H9 (cell line): ENCODE measurements at regions not wholly inside any gene's neighbourhood (a gene's known extent, or its start where the extent isn't known, plus 50 kb on each side); places are given as distances from the start of the nearest gene placed in this dataset.

Experiments
- DNase-seq: peaks from one replicate; pipeline ENCODE4 v3.0.0-alpha.2; 2017
- H2AFZ ChIP-seq: one replicate; pipeline ENCODE4 v1.6.1; 2013; ENCODE audit warnings: mild to moderate bottlenecking, low read length, control low read depth, moderate library complexity
- H2AK5ac ChIP-seq: 2 replicates; pipeline ENCODE4 v1.6.1; 2013; ENCODE audit warnings: low read length, control low read depth, mixed read lengths; ENCODE audit not compliant: insufficient read length
- H2BK120ac ChIP-seq: one replicate; pipeline ENCODE4 v1.6.1; 2013; ENCODE audit warnings: low read depth, mild to moderate bottlenecking, low read length, control low read depth, inconsistent platforms; ENCODE audit not compliant: poor library complexity, severe bottlenecking
- H2BK12ac ChIP-seq: 2 replicates; pipeline ENCODE4 v1.6.1; 2013; ENCODE audit warnings: low read length, control low read depth, mixed read lengths, low read depth; ENCODE audit not compliant: insufficient read length
- H2BK15ac ChIP-seq: 2 replicates; pipeline ENCODE4 v1.6.1; 2013; ENCODE audit warnings: low read depth, low read length, control low read depth
- H2BK20ac ChIP-seq: one replicate; pipeline ENCODE4 v1.6.1; 2013; ENCODE audit warnings: low read depth, mild to moderate bottlenecking, low read length, control low read depth, inconsistent platforms; ENCODE audit not compliant: poor library complexity, severe bottlenecking
- H2BK5ac ChIP-seq: 2 replicates; pipeline ENCODE4 v1.6.1; 2013; ENCODE audit warnings: low read length, control low read depth, mixed read lengths; ENCODE audit not compliant: insufficient read length
- H3K14ac ChIP-seq: 2 replicates; pipeline ENCODE4 v1.6.1; 2013; ENCODE audit warnings: low read length, control low read depth; ENCODE audit not compliant: insufficient read depth
- H3K18ac ChIP-seq: 2 replicates; pipeline ENCODE4 v1.6.1; 2013; ENCODE audit warnings: low read depth, mild to moderate bottlenecking, mixed read lengths, low read length, control low read depth; ENCODE audit not compliant: insufficient read length
- H3K23ac ChIP-seq: 2 replicates; pipeline ENCODE4 v1.6.1; 2013; ENCODE audit warnings: low read length, control low read depth, mixed read lengths, low read depth; ENCODE audit not compliant: insufficient read length
- H3K23me2 ChIP-seq: 2 replicates; pipeline ENCODE4 v1.6.1; 2013; ENCODE audit warnings: low read depth, mild to moderate bottlenecking, mixed read lengths, low read length, control low read depth; ENCODE audit not compliant: insufficient read length, poor library complexity, severe bottlenecking
- H3K27ac ChIP-seq: 2 replicates; pipeline ENCODE4 v1.5.1; 2013; ENCODE audit warnings: low read length, control low read depth, mixed read lengths, low read depth; ENCODE audit not compliant: insufficient read length
- H3K27me3 ChIP-seq: 2 replicates; pipeline ENCODE4 v1.6.1; 2013; ENCODE audit warnings: low read length, control low read depth, inconsistent platforms; ENCODE audit not compliant: insufficient read depth
- H3K4ac ChIP-seq: 2 replicates; pipeline ENCODE4 v1.6.1; 2013; ENCODE audit warnings: low read depth, mild to moderate bottlenecking, control low read depth, inconsistent platforms, low read length, moderate library complexity
- H3K4me1 ChIP-seq: 2 replicates; pipeline ENCODE4 v1.6.1; 2013; ENCODE audit warnings: low read length, control low read depth, inconsistent platforms; ENCODE audit not compliant: insufficient read depth
- H3K4me2 ChIP-seq: 2 replicates; pipeline ENCODE4 v1.6.1; 2013; ENCODE audit warnings: low read length, control low read depth, mixed read lengths; ENCODE audit not compliant: insufficient read length, insufficient read depth
- H3K56ac ChIP-seq: 2 replicates; pipeline ENCODE4 v1.6.1; 2013; ENCODE audit warnings: low read depth, mild to moderate bottlenecking, mixed read lengths, low read length, control low read depth; ENCODE audit not compliant: insufficient read length
- H3K79me1 ChIP-seq: 2 replicates; pipeline ENCODE4 v1.6.1; 2013; ENCODE audit warnings: low read depth, mild to moderate bottlenecking, moderate library complexity, low read length, control low read depth, inconsistent platforms; ENCODE audit not compliant: insufficient read depth, poor library complexity, severe bottlenecking
- H3K79me2 ChIP-seq: 2 replicates; pipeline ENCODE4 v1.6.1; 2013; ENCODE audit warnings: low read length, control low read depth, inconsistent platforms; ENCODE audit not compliant: insufficient read depth
- H3K9ac ChIP-seq: 2 replicates; pipeline ENCODE4 v1.6.1; 2013; ENCODE audit warnings: low read length, control low read depth, mixed read lengths; ENCODE audit not compliant: insufficient read length; ENCODE audit errors: extremely low read depth
- H3K9me3 ChIP-seq: one replicate; pipeline ENCODE4 v1.6.1; 2013; ENCODE audit warnings: low read depth, low read length, inconsistent platforms; ENCODE audit not compliant: control insufficient read depth
- H3T11ph ChIP-seq: one replicate; pipeline ENCODE4 v1.6.1; 2013; ENCODE audit warnings: mild to moderate bottlenecking, low read length, control low read depth, inconsistent platforms
- H4K20me1 ChIP-seq: one replicate; pipeline ENCODE4 v1.6.1; 2013; ENCODE audit not compliant: control insufficient read depth, insufficient read length, insufficient read depth
- H4K5ac ChIP-seq: 2 replicates; pipeline ENCODE4 v1.6.1; 2013; ENCODE audit warnings: low read depth, mild to moderate bottlenecking, mixed read lengths, low read length, control low read depth; ENCODE audit not compliant: insufficient read length
- H4K8ac ChIP-seq: replicated peaks from 2 replicates; pipeline ENCODE4 v1.6.1; 2013; ENCODE audit warnings: low read length, control low read depth, mixed read lengths, low read depth; ENCODE audit not compliant: insufficient read length
- H4K91ac ChIP-seq: 2 replicates; pipeline ENCODE4 v1.6.1; 2013; ENCODE audit warnings: low read depth, mild to moderate bottlenecking, moderate library complexity, mixed read lengths, low read length, control low read depth; ENCODE audit not compliant: insufficient read length
- H3K27ac Mint-ChIP-seq, 3 experiments: 2 replicates in 2 of 3; 3 replicates in 1 of 3; pipeline ENCODE4 v1.8.0; 2020 to 2021; ENCODE audit warnings: mixed read lengths in 3 of 3, mild to moderate bottlenecking in 1 of 3, moderate library complexity in 1 of 3
- H3K27me3 Mint-ChIP-seq: 2 replicates; pipeline ENCODE4 v1.8.0; 2021; ENCODE audit warnings: low read depth, mild to moderate bottlenecking, moderate library complexity, mixed read lengths
- H3K36me3 Mint-ChIP-seq, 3 experiments: 2 replicates in 2 of 3; 3 replicates in 1 of 3; pipeline ENCODE4 v1.8.0; 2020 to 2021; ENCODE audit warnings: low read depth in 3 of 3, mixed read lengths in 3 of 3; ENCODE audit not compliant: insufficient read depth in 1 of 3
- H3K4me1 Mint-ChIP-seq, 2 experiments: 2 replicates each; pipeline ENCODE4 v1.8.0; 2020; ENCODE audit warnings: mixed read lengths in 2 of 2
- H3K4me3 Mint-ChIP-seq, 2 experiments: 2 replicates in 1 of 2; 3 replicates in 1 of 2; pipeline ENCODE4 v1.8.0; 2020 to 2021; ENCODE audit warnings: mild to moderate bottlenecking in 2 of 2, mixed read lengths in 2 of 2, moderate library complexity in 1 of 2
- H3K9me3 Mint-ChIP-seq, 2 experiments: 2 replicates in 1 of 2; 3 replicates in 1 of 2; pipeline ENCODE4 v1.8.0; 2020; ENCODE audit warnings: mild to moderate bottlenecking in 2 of 2, mixed read lengths in 2 of 2, moderate library complexity in 1 of 2
- WGBS: extraction: QIAGEN DNeasy Blood & Tissue Kit; methylation state at CpG from one replicate; pipeline ENCODE4 v1.1.7; 2013; ENCODE audit warnings: missing lambda C conversion rate, low lambda C conversion rate, mixed read lengths; ENCODE audit not compliant: insufficient read length; ENCODE audit errors: extremely low coverage; 5-methylcytosine and 5-hydroxymethylcytosine counted together
- TF ChIP-seq, protein P1 (sequence below): fragments of 200-600 bp; sonication (generic); conservative IDR thresholded peaks from 3 replicates; pipeline ENCODE4 v1.8.0; 2021; ENCODE audit warnings: antibody characterized with exemption, mild to moderate bottlenecking

DNA sequence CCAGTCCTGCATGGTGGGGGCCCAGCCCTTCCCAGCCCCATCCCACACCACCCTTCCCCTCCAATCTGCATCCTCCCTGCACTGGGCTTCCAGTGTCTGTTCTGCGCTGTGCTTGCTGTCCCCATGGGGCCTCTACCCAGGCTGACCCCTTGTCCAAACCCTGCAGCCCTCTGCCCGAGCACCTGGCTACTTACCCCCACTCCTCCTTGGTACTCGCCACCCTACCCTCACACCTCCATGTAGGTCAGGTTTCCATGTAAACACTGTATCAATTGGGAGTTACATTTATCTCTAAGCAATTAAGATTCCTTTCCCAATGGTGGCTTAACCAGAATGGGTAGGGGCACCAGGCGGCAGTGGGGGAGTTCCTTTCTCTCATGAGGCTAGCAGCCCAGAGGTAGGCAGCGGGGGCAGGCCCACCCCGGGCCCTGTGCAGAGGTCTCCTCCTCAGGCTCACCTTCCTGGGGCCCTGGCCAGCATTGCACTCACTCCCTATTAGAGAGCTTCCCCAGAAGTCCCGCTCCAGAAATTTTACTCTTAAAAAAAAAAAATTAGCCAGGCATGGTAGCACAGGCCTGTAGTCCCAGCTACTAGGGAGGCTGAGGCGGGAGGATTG is 76.6 kb upstream of the CCND2 start:
- Histone ChIP-seq H3T11ph (no peak overlapping the region), H3K27ac (no peak overlapping the region), H3K23ac (no peak overlapping the region), H3K27me3 (no peaks in the 10 kb centered on the region), H3K79me1 (no peaks in the 10 kb centered on the region), H3K4ac (no peak overlapping the region), H3K79me2 (no peaks in the 10 kb centered on the region), H4K8ac (no peak overlapping the region), H2BK12ac (no peak overlapping the region), H2BK20ac (no peak overlapping the region), H3K14ac (no peak overlapping the region), H4K5ac (no peak overlapping the region), H2AK5ac (no peak overlapping the region), H3K4me1 (peaks cover 4% of the 10 kb centered on the region), H3K56ac (no peak overlapping the region), H3K4me2 (no peak overlapping the region), H4K91ac (no peak overlapping the region), H3K9ac (no peak overlapping the region), H2AFZ (no peak overlapping the region), H2BK120ac (no peak overlapping the region), H2BK15ac (no peak overlapping the region), H3K9me3 (no peaks in the 10 kb centered on the region), H3K23me2 (no peaks in the 10 kb centered on the region), H2BK5ac (no peak overlapping the region), H3K18ac (no peak overlapping the region), H4K20me1 (no peaks in the 10 kb centered on the region)
- DNase-seq = no peak
- no CpG with 5 or more reads among the region's 8 CpGs for WGBS
- H3K9me3 Mint-ChIP-seq = 0 out of 5 replicates have a peak, but pooled peaks cover 0 to 3% of the 10 kb centered on the region in 2 experiments
- H3K4me1 Mint-ChIP-seq = peaks cover 40 to 51% of the 10 kb centered on the region in 2 experiments
- peak overlapping the region in 1 of 3 experiments; percentile 64; a peak in 1 of 7 replicates for H3K27ac Mint-ChIP-seq
- no peaks in the 10 kb centered on the region; a peak in 1 of 7 replicates for H3K36me3 Mint-ChIP-seq
- H3K4me3 Mint-ChIP-seq = no peak overlapping the region
- TF ChIP-seq, protein P1, sequence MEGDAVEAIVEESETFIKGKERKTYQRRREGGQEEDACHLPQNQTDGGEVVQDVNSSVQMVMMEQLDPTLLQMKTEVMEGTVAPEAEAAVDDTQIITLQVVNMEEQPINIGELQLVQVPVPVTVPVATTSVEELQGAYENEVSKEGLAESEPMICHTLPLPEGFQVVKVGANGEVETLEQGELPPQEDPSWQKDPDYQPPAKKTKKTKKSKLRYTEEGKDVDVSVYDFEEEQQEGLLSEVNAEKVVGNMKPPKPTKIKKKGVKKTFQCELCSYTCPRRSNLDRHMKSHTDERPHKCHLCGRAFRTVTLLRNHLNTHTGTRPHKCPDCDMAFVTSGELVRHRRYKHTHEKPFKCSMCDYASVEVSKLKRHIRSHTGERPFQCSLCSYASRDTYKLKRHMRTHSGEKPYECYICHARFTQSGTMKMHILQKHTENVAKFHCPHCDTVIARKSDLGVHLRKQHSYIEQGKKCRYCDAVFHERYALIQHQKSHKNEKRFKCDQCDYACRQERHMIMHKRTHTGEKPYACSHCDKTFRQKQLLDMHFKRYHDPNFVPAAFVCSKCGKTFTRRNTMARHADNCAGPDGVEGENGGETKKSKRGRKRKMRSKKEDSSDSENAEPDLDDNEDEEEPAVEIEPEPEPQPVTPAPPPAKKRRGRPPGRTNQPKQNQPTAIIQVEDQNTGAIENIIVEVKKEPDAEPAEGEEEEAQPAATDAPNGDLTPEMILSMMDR = no peak
- peaks cover 20% of the 10 kb centered on the region for H3K27me3 Mint-ChIP-seq
